Spinal cord (tissue), 9 donors: ENCODE measurements at regions not wholly inside any gene's neighbourhood (a gene's known extent, or its start where the extent isn't known, plus 50 kb on each side); places are given as distances from the start of the nearest gene placed in this dataset.

Experiments used
- DNase-seq, 6 donors: peaks; one replicate each; pipeline versions ENCODE4 v3.0.0 to v3.0.0-alpha.2; 2013 to 2015; ENCODE audit warnings: low spot score in 6 of 6, low read depth in 4 of 6
- H3K27ac ChIP-seq: one replicate; pipeline ENCODE4 v1.5.1; 2013; ENCODE audit warnings: low read depth, low read length, control low read depth
- H3K27me3 ChIP-seq: one replicate; pipeline ENCODE4 v1.6.1; 2013; ENCODE audit warnings: low read length; ENCODE audit not compliant: control insufficient read depth, insufficient read depth
- H3K36me3 ChIP-seq: one replicate; pipeline ENCODE4 v1.6.1; 2013; ENCODE audit warnings: low read length; ENCODE audit not compliant: control insufficient read depth, insufficient read depth
- H3K4me1 ChIP-seq: one replicate; pipeline ENCODE4 v1.6.1; 2013; ENCODE audit warnings: low read length; ENCODE audit not compliant: control insufficient read depth, insufficient read depth
- H3K4me3 ChIP-seq: one replicate; pipeline ENCODE4 v1.5.1; 2013; ENCODE audit warnings: low read depth, low read length, control low read depth
- H3K9me3 ChIP-seq: one replicate; pipeline ENCODE4 v1.6.1; 2013; ENCODE audit warnings: low read length; ENCODE audit not compliant: control insufficient read depth, insufficient read depth
- WGBS: methylation state at CpG from one replicate; pipeline ENCODE4 v1.1.5; 2013; ENCODE audit warnings: missing lambda C conversion rate; ENCODE audit not compliant: insufficient coverage; 5-methylcytosine and 5-hydroxymethylcytosine counted together
- donor health status: healthy.

- peak in 1 of 6 donors; percentile 6 for DNase-seq
- Histone ChIP-seq H3K4me1 (peaks cover 12% of the 10 kb centered on the region), H3K4me3 (peak overlapping the region; percentile 44), H3K27ac (no peak overlapping the region), H3K27me3 (no peaks in the 10 kb centered on the region), H3K9me3 (no peaks in the 10 kb centered on the region), H3K36me3 (no peaks in the 10 kb centered on the region)
- 90% methylated on average over 16 of the region's 16 CpGs for WGBS
Observed at GRCh38 chr16:63617990-63618763, 1503.7 kb downstream of the CDH11 start.

GRCh38 chr16:63617047-63617989 lies 1504.5 kb downstream of the CDH11 start:
- DNase-seq, result peak in 2 of 6 donors; percentile 25 to 60
- WGBS, result 24% methylated on average over 51 of the region's 55 CpGs
- no peaks in the 10 kb centered on the region for H3K9me3 ChIP-seq
- H3K4me3 ChIP-seq, result peak overlapping the region; percentile 44
- no peaks in the 10 kb centered on the region for H3K27me3 ChIP-seq
- H3K4me1 ChIP-seq, result peaks cover 12% of the 10 kb centered on the region
- H3K27ac ChIP-seq, result no peak overlapping the region
- no peaks in the 10 kb centered on the region for H3K36me3 ChIP-seq

DNA sequence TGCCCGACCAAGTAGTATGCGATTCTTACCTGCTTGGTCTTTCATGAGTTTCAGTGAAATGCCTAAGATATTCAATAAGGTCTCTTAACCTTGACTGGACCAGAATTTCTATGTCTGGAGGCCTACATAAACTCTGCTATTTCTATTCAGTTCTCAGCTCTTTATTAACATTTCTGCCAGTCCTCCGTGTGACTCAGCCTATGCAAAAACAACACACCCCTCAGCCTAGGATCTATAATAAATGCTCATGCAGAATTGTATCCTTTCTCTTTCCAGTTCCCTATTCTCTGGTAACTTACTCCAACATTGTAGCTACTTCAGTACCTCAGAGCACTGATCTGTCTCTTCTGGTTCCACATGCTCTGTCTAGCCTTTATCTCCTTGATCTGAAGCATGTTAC lies 1507.4 kb downstream of the CDH11 start:
- Histone ChIP-seq H3K4me3 (no peak overlapping the region), H3K27ac (no peak overlapping the region), H3K4me1 (peaks cover 12% of the 10 kb centered on the region), H3K9me3 (peaks cover 3% of the 10 kb centered on the region), H3K36me3 (no peaks in the 10 kb centered on the region), H3K27me3 (no peaks in the 10 kb centered on the region)
- WGBS, result 93% methylated on average over 3 of the region's 3 CpGs
- DNase-seq, result no peak

DNA sequence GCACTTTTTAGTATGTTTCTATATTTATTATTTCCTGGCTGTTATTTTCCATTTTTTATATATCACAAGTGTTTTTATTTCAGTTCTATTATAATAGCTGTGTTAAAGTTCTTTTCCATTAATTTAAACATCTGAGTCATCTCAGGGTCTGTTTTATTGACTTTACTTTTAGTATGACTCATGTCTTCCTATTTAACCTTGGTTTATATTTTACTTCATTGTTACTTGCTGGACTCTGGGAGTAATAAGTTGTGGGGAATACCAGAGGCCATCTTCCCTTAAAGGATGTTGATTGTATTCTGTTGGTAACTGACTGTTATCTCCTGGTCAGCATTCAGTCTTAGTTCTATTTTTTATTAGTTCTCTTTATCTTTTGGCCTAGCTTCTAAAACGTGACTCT lies 1508.2 kb downstream of the CDH11 start:
- Histone ChIP-seq H3K4me3 (no peak overlapping the region), H3K27ac (no peak overlapping the region), H3K4me1 (peaks cover 12% of the 10 kb centered on the region), H3K27me3 (no peaks in the 10 kb centered on the region), H3K36me3 (no peaks in the 10 kb centered on the region), H3K9me3 (peaks cover 3% of the 10 kb centered on the region)
- DNase-seq, result no peak
- no CpG with 5 or more reads among the region's 1 CpG for WGBS

- peaks cover 3% of the 10 kb centered on the region for H3K9me3 ChIP-seq
- H3K27me3 ChIP-seq, result no peaks in the 10 kb centered on the region
- peaks cover 3% of the 10 kb centered on the region for H3K4me1 ChIP-seq
- DNase-seq, result no peak
- no CpG with 5 or more reads among the region's 4 CpGs for WGBS
- H3K36me3 ChIP-seq, result no peaks in the 10 kb centered on the region
- no peak overlapping the region for H3K27ac ChIP-seq
- H3K4me3 ChIP-seq, result no peak overlapping the region
Observed at GRCh38 chr16:63612462-63613227, 1509.2 kb downstream of the CDH11 start.

- DNase-seq, result peak in 1 of 6 donors; percentile 22
- WGBS, result no CpG with 5 or more reads among the region's 1 CpG
- no peaks in the 10 kb centered on the region for H3K36me3 ChIP-seq
- H3K4me3 ChIP-seq, result no peak overlapping the region
- no peaks in the 10 kb centered on the region for H3K27me3 ChIP-seq
- no peak overlapping the region for H3K27ac ChIP-seq
- H3K9me3 ChIP-seq, result peaks cover 3% of the 10 kb centered on the region
- no peaks in the 10 kb centered on the region for H3K4me1 ChIP-seq
Observed at GRCh38 chr16:63606778-63607177, 1515.1 kb downstream of the CDH11 start.

DNA sequence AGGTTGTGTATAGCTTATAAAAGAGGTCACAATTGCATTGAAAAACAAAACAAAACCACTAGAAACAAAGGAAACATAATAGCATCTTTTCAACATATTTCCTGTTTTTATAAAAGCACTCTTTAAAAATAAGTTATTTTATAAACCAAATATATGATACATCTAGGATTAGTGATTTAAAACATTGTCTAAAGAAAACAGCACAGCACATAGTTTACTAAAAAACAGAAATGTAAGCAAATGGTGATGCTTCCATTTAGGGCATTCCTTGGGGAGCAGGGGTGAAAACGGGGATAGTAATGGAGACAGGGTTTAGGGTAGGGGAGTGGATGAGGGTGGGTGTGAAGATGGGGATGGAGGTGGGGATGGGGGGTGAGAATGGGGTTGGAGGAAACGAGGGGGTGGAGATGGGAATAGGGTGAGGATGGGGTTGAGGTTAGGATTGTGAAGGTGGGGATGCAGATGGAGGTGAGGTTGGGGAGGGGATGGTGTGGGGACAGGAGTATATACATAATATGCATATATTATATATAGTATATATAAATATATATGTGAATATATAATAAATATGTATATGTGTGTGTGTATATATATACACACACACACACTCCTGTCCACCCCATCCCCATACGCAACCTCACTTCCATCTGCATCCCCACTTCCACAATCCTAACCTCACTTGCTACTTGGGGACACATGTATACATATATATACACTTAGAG lies 1519.5 kb downstream of the CDH11 start:
- H3K9me3 ChIP-seq, result no peaks in the 10 kb centered on the region
- 27% methylated on average over 1 of the region's 3 CpGs for WGBS
- H3K27ac ChIP-seq, result no peak overlapping the region
- no peak overlapping the region for H3K4me3 ChIP-seq
- H3K4me1 ChIP-seq, result no peaks in the 10 kb centered on the region
- no peak for DNase-seq
- H3K27me3 ChIP-seq, result no peaks in the 10 kb centered on the region
- no peaks in the 10 kb centered on the region for H3K36me3 ChIP-seq

- no CpG with 5 or more reads among the region's 1 CpG for WGBS
- H3K4me3 ChIP-seq, result no peak overlapping the region
- no peaks in the 10 kb centered on the region for H3K9me3 ChIP-seq
- H3K36me3 ChIP-seq, result no peaks in the 10 kb centered on the region
- DNase-seq, result peak in 3 of 6 donors; percentile 9 to 96 (median 65)
- H3K27ac ChIP-seq, result no peak overlapping the region
- H3K27me3 ChIP-seq, result no peaks in the 10 kb centered on the region
- H3K4me1 ChIP-seq, result no peaks in the 10 kb centered on the region
Observed at GRCh38 chr16:63596716-63597115, 1525.1 kb downstream of the CDH11 start.

DNA sequence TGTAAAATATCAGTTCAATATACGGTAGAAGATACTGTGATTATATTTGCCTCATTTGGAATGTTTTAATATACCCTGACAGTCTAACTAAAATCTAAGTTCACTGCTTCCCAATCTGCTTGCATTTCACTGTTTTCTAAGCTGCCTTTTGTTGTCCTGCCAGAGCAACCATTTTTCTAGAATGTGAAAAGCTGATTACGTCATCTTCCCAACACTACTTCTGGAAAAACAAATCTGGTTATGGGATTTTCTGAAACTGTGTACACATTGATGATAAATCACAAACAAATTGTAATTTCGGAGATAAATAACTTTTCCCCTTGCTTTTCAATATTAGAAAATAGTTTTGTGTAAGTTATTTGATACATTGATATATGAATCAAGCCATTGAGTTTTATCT lies 1529.0 kb downstream of the CDH11 start:
- no peak overlapping the region for H3K4me3 ChIP-seq
- H3K4me1 ChIP-seq, result no peaks in the 10 kb centered on the region
- no peaks in the 10 kb centered on the region for H3K9me3 ChIP-seq
- WGBS, result no CpG with 5 or more reads among the region's 3 CpGs
- no peak overlapping the region for H3K27ac ChIP-seq
- DNase-seq, result peak in 1 of 6 donors; percentile 11
- H3K36me3 ChIP-seq, result no peaks in the 10 kb centered on the region
- no peaks in the 10 kb centered on the region for H3K27me3 ChIP-seq
